H9 (cell line): ENCODE measurements at regions not wholly inside any gene's neighbourhood (a gene's known extent, or its start where the extent isn't known, plus 50 kb on each side); places are given as distances from the start of the nearest gene placed in this dataset.
A peak's percentile ranks its signal among the peaks of the same experiment; 100 is the strongest.

Experiments used
- DNase-seq: peaks from one replicate; pipeline ENCODE4 v3.0.0-alpha.2; 2017
- H2AFZ ChIP-seq: one replicate; pipeline ENCODE4 v1.6.1; 2013; ENCODE audit warnings: mild to moderate bottlenecking, low read length, control low read depth, moderate library complexity
- H2AK5ac ChIP-seq: 2 replicates; pipeline ENCODE4 v1.6.1; 2013; ENCODE audit warnings: low read length, control low read depth, mixed read lengths; ENCODE audit not compliant: insufficient read length
- H2BK120ac ChIP-seq: one replicate; pipeline ENCODE4 v1.6.1; 2013; ENCODE audit warnings: low read depth, mild to moderate bottlenecking, low read length, control low read depth, inconsistent platforms; ENCODE audit not compliant: poor library complexity, severe bottlenecking
- H2BK12ac ChIP-seq: 2 replicates; pipeline ENCODE4 v1.6.1; 2013; ENCODE audit warnings: low read length, control low read depth, mixed read lengths, low read depth; ENCODE audit not compliant: insufficient read length
- H2BK15ac ChIP-seq: 2 replicates; pipeline ENCODE4 v1.6.1; 2013; ENCODE audit warnings: low read depth, low read length, control low read depth
- H2BK20ac ChIP-seq: one replicate; pipeline ENCODE4 v1.6.1; 2013; ENCODE audit warnings: low read depth, mild to moderate bottlenecking, low read length, control low read depth, inconsistent platforms; ENCODE audit not compliant: poor library complexity, severe bottlenecking
- H2BK5ac ChIP-seq: 2 replicates; pipeline ENCODE4 v1.6.1; 2013; ENCODE audit warnings: low read length, control low read depth, mixed read lengths; ENCODE audit not compliant: insufficient read length
- H3K14ac ChIP-seq: 2 replicates; pipeline ENCODE4 v1.6.1; 2013; ENCODE audit warnings: low read length, control low read depth; ENCODE audit not compliant: insufficient read depth
- H3K18ac ChIP-seq: 2 replicates; pipeline ENCODE4 v1.6.1; 2013; ENCODE audit warnings: low read depth, mild to moderate bottlenecking, mixed read lengths, low read length, control low read depth; ENCODE audit not compliant: insufficient read length
- H3K23ac ChIP-seq: 2 replicates; pipeline ENCODE4 v1.6.1; 2013; ENCODE audit warnings: low read length, control low read depth, mixed read lengths, low read depth; ENCODE audit not compliant: insufficient read length
- H3K23me2 ChIP-seq: 2 replicates; pipeline ENCODE4 v1.6.1; 2013; ENCODE audit warnings: low read depth, mild to moderate bottlenecking, mixed read lengths, low read length, control low read depth; ENCODE audit not compliant: insufficient read length, poor library complexity, severe bottlenecking
- H3K27ac ChIP-seq: 2 replicates; pipeline ENCODE4 v1.5.1; 2013; ENCODE audit warnings: low read length, control low read depth, mixed read lengths, low read depth; ENCODE audit not compliant: insufficient read length
- H3K27me3 ChIP-seq: 2 replicates; pipeline ENCODE4 v1.6.1; 2013; ENCODE audit warnings: low read length, control low read depth, inconsistent platforms; ENCODE audit not compliant: insufficient read depth
- H3K4ac ChIP-seq: 2 replicates; pipeline ENCODE4 v1.6.1; 2013; ENCODE audit warnings: low read depth, mild to moderate bottlenecking, control low read depth, inconsistent platforms, low read length, moderate library complexity
- H3K4me1 ChIP-seq: 2 replicates; pipeline ENCODE4 v1.6.1; 2013; ENCODE audit warnings: low read length, control low read depth, inconsistent platforms; ENCODE audit not compliant: insufficient read depth
- H3K4me2 ChIP-seq: 2 replicates; pipeline ENCODE4 v1.6.1; 2013; ENCODE audit warnings: low read length, control low read depth, mixed read lengths; ENCODE audit not compliant: insufficient read length, insufficient read depth
- H3K56ac ChIP-seq: 2 replicates; pipeline ENCODE4 v1.6.1; 2013; ENCODE audit warnings: low read depth, mild to moderate bottlenecking, mixed read lengths, low read length, control low read depth; ENCODE audit not compliant: insufficient read length
- H3K79me1 ChIP-seq: 2 replicates; pipeline ENCODE4 v1.6.1; 2013; ENCODE audit warnings: low read depth, mild to moderate bottlenecking, moderate library complexity, low read length, control low read depth, inconsistent platforms; ENCODE audit not compliant: insufficient read depth, poor library complexity, severe bottlenecking
- H3K79me2 ChIP-seq: 2 replicates; pipeline ENCODE4 v1.6.1; 2013; ENCODE audit warnings: low read length, control low read depth, inconsistent platforms; ENCODE audit not compliant: insufficient read depth
- H3K9ac ChIP-seq: 2 replicates; pipeline ENCODE4 v1.6.1; 2013; ENCODE audit warnings: low read length, control low read depth, mixed read lengths; ENCODE audit not compliant: insufficient read length; ENCODE audit errors: extremely low read depth
- H3K9me3 ChIP-seq: one replicate; pipeline ENCODE4 v1.6.1; 2013; ENCODE audit warnings: low read depth, low read length, inconsistent platforms; ENCODE audit not compliant: control insufficient read depth
- H3T11ph ChIP-seq: one replicate; pipeline ENCODE4 v1.6.1; 2013; ENCODE audit warnings: mild to moderate bottlenecking, low read length, control low read depth, inconsistent platforms
- H4K20me1 ChIP-seq: one replicate; pipeline ENCODE4 v1.6.1; 2013; ENCODE audit not compliant: control insufficient read depth, insufficient read length, insufficient read depth
- H4K5ac ChIP-seq: 2 replicates; pipeline ENCODE4 v1.6.1; 2013; ENCODE audit warnings: low read depth, mild to moderate bottlenecking, mixed read lengths, low read length, control low read depth; ENCODE audit not compliant: insufficient read length
- H4K8ac ChIP-seq: replicated peaks from 2 replicates; pipeline ENCODE4 v1.6.1; 2013; ENCODE audit warnings: low read length, control low read depth, mixed read lengths, low read depth; ENCODE audit not compliant: insufficient read length
- H4K91ac ChIP-seq: 2 replicates; pipeline ENCODE4 v1.6.1; 2013; ENCODE audit warnings: low read depth, mild to moderate bottlenecking, moderate library complexity, mixed read lengths, low read length, control low read depth; ENCODE audit not compliant: insufficient read length
- H3K27ac Mint-ChIP-seq, 3 experiments: 2 replicates in 2 of 3; 3 replicates in 1 of 3; pipeline ENCODE4 v1.8.0; 2020 to 2021; ENCODE audit warnings: mixed read lengths in 3 of 3, mild to moderate bottlenecking in 1 of 3, moderate library complexity in 1 of 3
- H3K27me3 Mint-ChIP-seq: 2 replicates; pipeline ENCODE4 v1.8.0; 2021; ENCODE audit warnings: low read depth, mild to moderate bottlenecking, moderate library complexity, mixed read lengths
- H3K36me3 Mint-ChIP-seq, 3 experiments: 2 replicates in 2 of 3; 3 replicates in 1 of 3; pipeline ENCODE4 v1.8.0; 2020 to 2021; ENCODE audit warnings: low read depth in 3 of 3, mixed read lengths in 3 of 3; ENCODE audit not compliant: insufficient read depth in 1 of 3
- H3K4me1 Mint-ChIP-seq, 2 experiments: 2 replicates each; pipeline ENCODE4 v1.8.0; 2020; ENCODE audit warnings: mixed read lengths in 2 of 2
- H3K4me3 Mint-ChIP-seq, 2 experiments: 2 replicates in 1 of 2; 3 replicates in 1 of 2; pipeline ENCODE4 v1.8.0; 2020 to 2021; ENCODE audit warnings: mild to moderate bottlenecking in 2 of 2, mixed read lengths in 2 of 2, moderate library complexity in 1 of 2
- H3K9me3 Mint-ChIP-seq, 2 experiments: 2 replicates in 1 of 2; 3 replicates in 1 of 2; pipeline ENCODE4 v1.8.0; 2020; ENCODE audit warnings: mild to moderate bottlenecking in 2 of 2, mixed read lengths in 2 of 2, moderate library complexity in 1 of 2
- CTCF ChIP-seq: fragments of 200-600 bp; sonication (generic); conservative IDR thresholded peaks from 3 replicates; pipeline ENCODE4 v1.8.0; 2021; ENCODE audit warnings: antibody characterized with exemption, mild to moderate bottlenecking
- WGBS: extraction: QIAGEN DNeasy Blood & Tissue Kit; methylation state at CpG from one replicate; pipeline ENCODE4 v1.1.7; 2013; ENCODE audit warnings: missing lambda C conversion rate, low lambda C conversion rate, mixed read lengths; ENCODE audit not compliant: insufficient read length; ENCODE audit errors: extremely low coverage; 5-methylcytosine and 5-hydroxymethylcytosine counted together

DNA sequence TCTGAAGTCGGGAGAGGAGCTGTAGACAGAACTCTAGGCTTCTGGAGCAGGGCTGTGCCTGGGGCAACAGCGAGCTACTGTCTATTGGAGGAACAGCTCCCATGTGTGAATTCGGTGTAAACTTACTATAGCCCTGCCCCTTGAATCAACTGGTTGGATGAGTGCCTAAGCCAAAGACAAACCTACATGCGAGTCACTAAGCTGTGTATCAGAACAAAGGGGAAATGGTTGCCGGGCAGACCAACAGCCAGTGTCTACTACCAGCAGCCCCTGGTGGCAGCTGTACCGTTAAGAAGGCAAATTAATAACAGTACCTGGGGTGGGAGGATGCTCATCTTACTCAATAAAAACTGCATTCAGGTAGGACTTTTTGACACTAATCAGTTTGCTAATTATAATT, 343.6 kb downstream of the ACTR3B start:
- Histone ChIP-seq H3K4me2 (no peak overlapping the region), H2BK15ac (no peak overlapping the region), H3K27ac (no peak overlapping the region), H3K4me1 (no peaks in the 10 kb centered on the region; the same call in 1 of the 2 replicates), H3K14ac (no peak overlapping the region), H3K27me3 (no peaks in the 10 kb centered on the region), H4K20me1 (no peaks in the 10 kb centered on the region), H2BK20ac (no peak overlapping the region), H2BK12ac (no peak overlapping the region), H3T11ph (no peak overlapping the region), H3K9me3 (no peaks in the 10 kb centered on the region), H4K8ac (no peak overlapping the region), H3K56ac (no peak overlapping the region), H3K79me2 (no peaks in the 10 kb centered on the region), H3K18ac (no peak overlapping the region), H3K79me1 (no peaks in the 10 kb centered on the region), H3K4ac (no peak overlapping the region), H2BK5ac (no peak overlapping the region), H4K91ac (no peak overlapping the region), H3K23ac (no peak overlapping the region), H2BK120ac (no peak overlapping the region), H2AFZ (no peak overlapping the region), H3K23me2 (no peaks in the 10 kb centered on the region), H2AK5ac (no peak overlapping the region), H4K5ac (no peak overlapping the region), H3K9ac (no peak overlapping the region)
- Mint-ChIP-seq H3K27me3 (no peaks in the 10 kb centered on the region; the same call in 1 of the 2 replicates), H3K27ac (no peak overlapping the region), H3K4me1 (peaks cover 0 to 3% of the 10 kb centered on the region in 2 experiments; a peak in 1 of 4 replicates), H3K9me3 (peaks cover 6 to 25% of the 10 kb centered on the region in 2 experiments; a peak in 3 of 5 replicates), H3K4me3 (no peak overlapping the region), H3K36me3 (peaks cover 0 to 6% (median 4%) of the 10 kb centered on the region in 3 experiments; a peak in 2 of 7 replicates)
- WGBS: no CpG with 5 or more reads among the region's 6 CpGs
- DNase-seq: no peak
- peak; percentile 28; the same call in 2 of the 3 replicates for TF ChIP-seq CTCF
